Renal pelvis (tissue), 1 donor: ENCODE measurements at regions not wholly inside any gene's neighbourhood (a gene's known extent, or its start where the extent isn't known, plus 50 kb on each side); places are given as distances from the start of the nearest gene placed in this dataset.
"Not testable (repeated sequence)": the region's sequence is repeated elsewhere in the genome, so short reads cannot be mapped to it uniquely, and the experiment has no call there.

ENCODE experiments used
- DNase-seq: peaks from one replicate; pipeline ENCODE4 v3.0.0-alpha.2; 2013

- DNase-seq, result no peak
These were observed 173.4 kb upstream of the TRIB2 start for GRCh38 chr2:12543076-12543977.

- DNase-seq, result peak; percentile 57
These were observed 172.7 kb upstream of the TRIB2 start for GRCh38 chr2:12543978-12544558.

GRCh38 chr2:12547566-12548170 lies 169.1 kb upstream of the TRIB2 start:
- no peak for DNase-seq

- no peak for DNase-seq
These were observed 167.8 kb upstream of the TRIB2 start for GRCh38 chr2:12548906-12549305.

GRCh38 chr2:12549641-12550040 lies 167.1 kb upstream of the TRIB2 start:
- DNase-seq, result no peak

- DNase-seq, result no peak
These were observed 164.6 kb upstream of the TRIB2 start for GRCh38 chr2:12552092-12552491.

GRCh38 chr2:12554224-12555011 lies 162.3 kb upstream of the TRIB2 start:
- DNase-seq, result no peak

GRCh38 chr2:12555012-12555645 lies 161.6 kb upstream of the TRIB2 start:
- DNase-seq, result no peak

GRCh38 chr2:12556762-12557161 lies 160.0 kb upstream of the TRIB2 start:
- no peak for DNase-seq

GRCh38 chr2:12557688-12558087 lies 159.0 kb upstream of the TRIB2 start:
- DNase-seq, result no peak

GRCh38 chr2:12558519-12558918 lies 158.2 kb upstream of the TRIB2 start:
- no peak for DNase-seq

GRCh38 chr2:12560618-12561017 lies 156.1 kb upstream of the TRIB2 start:
- no peak for DNase-seq

GRCh38 chr2:12567411-12567810 lies 149.3 kb upstream of the TRIB2 start:
- DNase-seq, result no peak

- DNase-seq, result not testable (repeated sequence)
These were observed 147.2 kb upstream of the TRIB2 start for GRCh38 chr2:12569510-12569909.

- DNase-seq, result not testable (repeated sequence)
These were observed 146.8 kb upstream of the TRIB2 start for GRCh38 chr2:12569929-12570328.

GRCh38 chr2:12577091-12577490 lies 139.6 kb upstream of the TRIB2 start:
- DNase-seq, result no peak

- DNase-seq, result no peak
These were observed 139.0 kb upstream of the TRIB2 start for GRCh38 chr2:12577567-12578253.

- no peak for DNase-seq
These were observed 137.7 kb upstream of the TRIB2 start for GRCh38 chr2:12579018-12579417.

GRCh38 chr2:12584338-12584737 lies 132.4 kb upstream of the TRIB2 start:
- no peak for DNase-seq

GRCh38 chr2:12585784-12586183 lies 131.0 kb upstream of the TRIB2 start:
- no peak for DNase-seq

GRCh38 chr2:12587228-12587627 lies 129.5 kb upstream of the TRIB2 start:
- no peak for DNase-seq
